Left lung (tissue), 4 donors: ENCODE measurements at regions not wholly inside any gene's neighbourhood (a gene's known extent, or its start where the extent isn't known, plus 50 kb on each side); places are given as distances from the start of the nearest gene placed in this dataset.

Experiments used
- ATAC-seq: fragments of 200-7000 bp; cut with Tn5 transposase; one replicate; pipeline ENCODE4 v1.9.1; 2020; ENCODE audit warnings: moderate library complexity
- DNase-seq, 4 donors: peaks; one replicate each; pipeline ENCODE4 v3.0.0-alpha.2; 2013 to 2020
- H3K27ac ChIP-seq, 2 donors: fragments of 200-600 bp; sonication (generic) in 1 of 2; one replicate each; pipeline versions ENCODE4 v1.5.0 to v1.8.0; 2020 to 2021
- H3K27me3 ChIP-seq, 2 donors: fragments of 200-600 bp; sonication (generic) in 1 of 2; one replicate each; pipeline versions ENCODE4 v1.5.0 to v1.8.0; 2020 to 2021
- H3K36me3 ChIP-seq, 2 donors: fragments of 200-600 bp; sonication (generic) in 1 of 2; one replicate each; pipeline versions ENCODE4 v1.5.0 to v1.8.0; 2020 to 2021
- H3K4me1 ChIP-seq, 2 donors: fragments of 200-600 bp; one replicate each; pipeline ENCODE4 v1.8.0; 2021
- H3K4me3 ChIP-seq, 2 donors: fragments of 200-600 bp; sonication (generic) in 1 of 2; one replicate each; pipeline versions ENCODE4 v1.5.0 to v1.8.0; 2020 to 2021; ENCODE audit warnings: mild to moderate bottlenecking in 1 of 2
- H3K9me3 ChIP-seq, 2 donors: fragments of 200-600 bp; sonication (generic) in 1 of 2; one replicate each; pipeline versions ENCODE4 v1.5.0 to v1.8.0; 2020 to 2021
- CTCF ChIP-seq, 2 donors: fragments of 200-600 bp; sonication (generic) in 1 of 2; IDR thresholded peaks; one replicate each; pipeline versions ENCODE4 v1.5.0 to v1.8.0; 2021; ENCODE audit warnings: antibody characterized with exemption in 2 of 2
- intact Hi-C, 2 donors: fragments of 100-400 bp; cut with DNase I; formaldehyde crosslinking; loops; one replicate each; pipeline versions ENCODE4 v1.11.2 to v1.14.2; 2022
- donor health status: DM: no; HTN: yes; CAD: no.
- donor health status: DM: no; HTN: no; CAD: no.

- TF ChIP-seq CTCF (IDR thresholded peaks at IDR 0.05), result no peak
- intact Hi-C loops, result no loop called here
- no peak overlapping the region for H3K4me3 ChIP-seq
- H3K4me1 ChIP-seq, result no peaks in the 10 kb centered on the region
- ATAC-seq (no peak), DNase-seq (no peak)
- no peaks in the 10 kb centered on the region for H3K27me3 ChIP-seq
- no peaks in the 10 kb centered on the region for H3K36me3 ChIP-seq
- no peak overlapping the region for H3K27ac ChIP-seq
- H3K9me3 ChIP-seq, result no peaks in the 10 kb centered on the region
Observed at GRCh38 chr2:174691201-174691779, 73.0 kb downstream of the CHRNA1 start.

- H3K27ac ChIP-seq, result no peak overlapping the region
- no peaks in the 10 kb centered on the region for H3K27me3 ChIP-seq
- DNase-seq (no peak), ATAC-seq (no peak)
- H3K4me1 ChIP-seq, result no peaks in the 10 kb centered on the region
- no peak for TF ChIP-seq CTCF (IDR thresholded peaks at IDR 0.05)
- no peaks in the 10 kb centered on the region for H3K36me3 ChIP-seq
- intact Hi-C loops, result no loop called here
- H3K4me3 ChIP-seq, result no peak overlapping the region
- H3K9me3 ChIP-seq, result no peaks in the 10 kb centered on the region
Observed at GRCh38 chr2:174690026-174690425, 74.2 kb downstream of the CHRNA1 start.

- DNase-seq (peak in 2 of 4 donors; percentile 8 to 19), ATAC-seq (peak; percentile 59)
- peak; percentile 18 to 31 for TF ChIP-seq CTCF (IDR thresholded peaks at IDR 0.05)
- H3K9me3 ChIP-seq, result no peaks in the 10 kb centered on the region
- H3K4me1 ChIP-seq, result peaks cover 0 to 4% of the 10 kb centered on the region in 2 donors
- no peaks in the 10 kb centered on the region for H3K27me3 ChIP-seq
- no peak overlapping the region for H3K4me3 ChIP-seq
- intact Hi-C loops, result loop anchor here in 1 of 2 donors (5.0 to 10.0 kb wide), 2 partner anchors 83 to 226 kb away; no protein-coding TSS in a partner anchor
- no peak overlapping the region for H3K27ac ChIP-seq
- H3K36me3 ChIP-seq, result no peaks in the 10 kb centered on the region
Observed at GRCh38 chr2:174688079-174688478, 76.2 kb downstream of the CHRNA1 start.

GRCh38 chr2:174686430-174686829 is 77.8 kb downstream of the CHRNA1 start:
- intact Hi-C loops, result loop anchor here in 1 of 2 donors (5.0 to 10.0 kb wide), 2 partner anchors 82 to 224 kb away; no protein-coding TSS in a partner anchor
- H3K4me1 ChIP-seq, result peaks cover 0 to 10% of the 10 kb centered on the region in 2 donors
- ATAC-seq, result no peak
- H3K27me3 ChIP-seq, result no peaks in the 10 kb centered on the region
- H3K36me3 ChIP-seq, result no peaks in the 10 kb centered on the region
- H3K27ac ChIP-seq, result no peak overlapping the region
- no peaks in the 10 kb centered on the region for H3K9me3 ChIP-seq
- DNase-seq, result no peak
- no peak overlapping the region for H3K4me3 ChIP-seq
- no peak for TF ChIP-seq CTCF (IDR thresholded peaks at IDR 0.05)

- DNase-seq, result peak in 2 of 4 donors; percentile 35 to 56
- Histone ChIP-seq H3K36me3 (no peaks in the 10 kb centered on the region), H3K4me1 (peaks cover 0 to 33% of the 10 kb centered on the region in 2 donors), H3K9me3 (no peaks in the 10 kb centered on the region), H3K4me3 (peak overlapping the region; percentile 86 to 90), H3K27me3 (no peaks in the 10 kb centered on the region), H3K27ac (peak overlapping the region; percentile 5 to 15)
- intact Hi-C loops, result loop anchor here in 1 of 2 donors (10.0 kb wide), 1 partner anchor 79 kb away; no protein-coding TSS in a partner anchor
- peak; percentile 41 for ATAC-seq
- TF ChIP-seq CTCF (IDR thresholded peaks at IDR 0.05), result no peak
Observed at GRCh38 chr2:174683392-174683759, 80.9 kb downstream of the CHRNA1 start.
